Sigmoid colon (tissue), 6 donors: ENCODE measurements at regions not wholly inside any gene's neighbourhood (a gene's known extent, or its start where the extent isn't known, plus 50 kb on each side); places are given as distances from the start of the nearest gene placed in this dataset.

Experiments
- DNase-seq: peaks from one replicate; pipeline ENCODE4 v3.0.0-alpha.2; 2019
- H3K27ac ChIP-seq, 4 donors: fragments of 200-600 bp; sonication (generic); one replicate each; pipeline ENCODE4 v1.5.1; 2016 to 2019; ENCODE audit warnings: mild to moderate bottlenecking in 1 of 4
- H3K27me3 ChIP-seq, 3 donors: fragments of 200-600 bp; sonication (generic); one replicate each; pipeline ENCODE4 v1.5.1; 2019; ENCODE audit warnings: mild to moderate bottlenecking in 1 of 3
- H3K36me3 ChIP-seq, 4 donors: fragments of 200-600 bp; sonication (generic); one replicate each; pipeline ENCODE4 v1.5.1; 2016 to 2019
- H3K4me1 ChIP-seq, 4 donors: fragments of 200-600 bp; sonication (generic); one replicate each; pipeline ENCODE4 v1.5.1; 2017 to 2019
- H3K4me3 ChIP-seq, 4 donors: fragments of 200-600 bp; sonication (generic); one replicate each; pipeline ENCODE4 v1.5.1; 2017 to 2019; ENCODE audit warnings: mild to moderate bottlenecking in 2 of 4, moderate library complexity in 1 of 4
- H3K9me3 ChIP-seq, 4 donors: fragments of 200-600 bp in 3 of 4; sonication (generic) in 3 of 4; one replicate each; pipeline versions ENCODE4 v1.5.1 to v1.6.1; 2013 to 2019
- CTCF ChIP-seq, 4 experiments: fragments of 450-650 bp in 3 of 4; fragments of 200-600 bp in 1 of 4; IDR thresholded peaks; one replicate each; pipeline ENCODE4 v1.5.1; 2016 to 2019; ENCODE audit warnings: antibody characterized with exemption in 4 of 4, mild to moderate bottlenecking in 3 of 4, moderate library complexity in 2 of 4
- EP300 ChIP-seq, 4 donors: sonication (generic); formaldehyde crosslinking; IDR thresholded peaks; one replicate each; pipeline ENCODE4 v1.6.1; 2017; ENCODE audit warnings: antibody characterized with exemption in 4 of 4
- POLR2A ChIP-seq, 2 donors: fragments of 450-650 bp; IDR thresholded peaks; one replicate each; pipeline ENCODE4 v1.6.1; 2016; ENCODE audit warnings: antibody characterized with exemption in 2 of 2, mild to moderate bottlenecking in 2 of 2, moderate library complexity in 2 of 2
- POLR2AphosphoS5 ChIP-seq, 4 donors: sonication (generic); formaldehyde crosslinking; IDR thresholded peaks; one replicate each; pipeline ENCODE4 v1.6.1; 2017; ENCODE audit warnings: antibody characterized with exemption in 4 of 4
- WGBS, 2 donors: extraction: QIAGEN DNeasy Blood & Tissue Kit; methylation state at CpG; one replicate each; pipeline ENCODE4 v1.1.7; 2013; 5-methylcytosine and 5-hydroxymethylcytosine counted together
- intact Hi-C: fragments of 100-400 bp; cut with DNase I; formaldehyde crosslinking; loops from one replicate; pipeline ENCODE4 v1.15.1; 2023
- donor health status: healthy with polysubstance abuse.
- donor health status: healthy.

- no peak for DNase-seq
- intact Hi-C loops = no loop called here
- TF ChIP-seq POLR2A (IDR thresholded peaks at IDR 0.05) (no peak), POLR2AphosphoS5 (IDR thresholded peaks at IDR 0.05) (no peak), CTCF (IDR thresholded peaks at IDR 0.05) (no peak), EP300 (IDR thresholded peaks at IDR 0.05) (no peak)
- no peaks in the 10 kb centered on the region for H3K27me3 ChIP-seq
- no peaks in the 10 kb centered on the region for H3K9me3 ChIP-seq
- WGBS, 2 donors = 15 to 44% methylated on average over 2 of the region's 2 CpGs
- H3K4me3 ChIP-seq = no peak overlapping the region
- H3K27ac ChIP-seq = no peak overlapping the region
- no peaks in the 10 kb centered on the region for H3K36me3 ChIP-seq
- peaks cover 0 to 10% (median 5%) of the 10 kb centered on the region in 4 donors for H3K4me1 ChIP-seq
Observed at GRCh38 chr1:193355178-193355577, 168.8 kb upstream of the B3GALT2 start.

DNA sequence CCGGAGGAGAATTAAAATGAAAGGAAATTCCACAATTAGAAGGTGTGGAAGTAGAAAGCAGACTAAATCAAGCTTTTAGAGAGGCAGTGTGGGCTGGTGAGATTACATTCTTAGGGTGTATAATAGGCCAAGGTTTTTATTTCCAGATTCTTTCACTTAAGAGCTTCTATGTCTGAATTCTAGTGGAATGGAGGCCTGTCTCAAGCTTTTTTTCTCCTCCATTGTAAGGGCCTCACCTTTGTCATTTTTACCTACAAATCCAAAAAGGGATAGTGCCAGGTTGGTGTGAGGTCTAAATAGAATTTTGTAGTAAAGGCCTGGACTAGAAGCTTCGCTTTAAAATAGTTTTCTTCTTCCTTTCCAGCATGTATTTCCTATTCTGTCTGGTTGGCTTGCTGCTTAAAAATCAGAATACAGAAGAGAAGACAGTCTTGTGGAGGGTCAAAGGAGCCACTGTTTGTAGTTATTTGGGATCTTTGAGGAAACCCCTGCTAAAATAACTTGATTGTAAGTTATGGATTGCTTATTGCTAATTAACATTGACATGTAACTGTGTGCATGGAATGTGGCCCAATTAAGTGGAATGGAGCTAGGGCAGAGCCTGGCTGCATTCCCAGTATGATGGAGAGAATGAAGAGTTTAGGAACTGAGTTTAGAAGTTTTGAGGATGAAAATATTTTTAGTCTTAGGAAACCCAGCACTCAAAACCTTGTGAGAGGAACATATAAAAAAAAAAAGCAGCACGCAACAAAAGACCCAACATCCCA, 162.5 kb upstream of the B3GALT2 start:
- H3K36me3 ChIP-seq = no peaks in the 10 kb centered on the region
- DNase-seq = no peak
- peaks cover 0 to 6% (median 5%) of the 10 kb centered on the region in 4 donors for H3K4me1 ChIP-seq
- H3K27me3 ChIP-seq = no peaks in the 10 kb centered on the region
- TF ChIP-seq POLR2A (IDR thresholded peaks at IDR 0.05) = no peak
- no peak for TF ChIP-seq EP300 (IDR thresholded peaks at IDR 0.05)
- TF ChIP-seq CTCF (IDR thresholded peaks at IDR 0.05) = no peak
- TF ChIP-seq POLR2AphosphoS5 (IDR thresholded peaks at IDR 0.05) = no peak
- 71 to 94% methylated on average over 3 of the region's 3 CpGs for WGBS, 2 donors
- H3K27ac ChIP-seq = no peak overlapping the region
- no peak overlapping the region for H3K4me3 ChIP-seq
- intact Hi-C loops = no loop called here
- no peaks in the 10 kb centered on the region for H3K9me3 ChIP-seq

DNA sequence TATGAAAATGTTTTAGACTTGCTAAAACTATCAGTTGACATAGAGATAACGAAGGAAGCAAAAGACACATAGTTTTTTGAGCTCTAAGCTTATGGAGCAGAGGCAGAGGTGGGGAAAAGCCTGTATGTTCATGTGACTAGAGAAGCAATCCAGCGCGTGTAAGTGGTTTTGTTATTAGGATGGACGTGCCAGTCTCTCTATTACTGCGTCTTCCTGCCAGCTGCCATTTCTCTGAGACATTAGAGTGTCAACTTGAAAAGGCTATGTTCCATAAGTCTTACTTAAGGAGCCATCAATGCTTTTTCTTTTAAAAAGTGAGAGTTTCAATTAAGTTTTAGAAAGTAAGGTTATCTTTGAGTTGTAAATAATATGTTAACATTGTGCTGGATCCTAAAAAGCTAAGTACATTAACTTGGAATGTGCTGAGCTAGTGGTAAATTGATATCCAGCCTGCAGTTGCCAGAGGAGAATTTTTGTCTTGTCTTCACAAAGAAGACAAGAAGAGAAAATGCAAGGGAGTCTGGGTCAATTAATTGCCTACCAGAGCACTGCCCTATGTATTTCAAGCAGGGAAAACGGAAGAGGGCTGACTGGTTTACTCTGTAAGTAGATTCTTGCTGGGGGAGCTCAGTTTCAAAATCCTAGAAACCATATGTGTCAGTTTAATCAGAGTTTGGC, 161.8 kb upstream of the B3GALT2 start:
- Histone ChIP-seq H3K4me3 (no peak overlapping the region), H3K9me3 (no peaks in the 10 kb centered on the region), H3K36me3 (no peaks in the 10 kb centered on the region), H3K27me3 (no peaks in the 10 kb centered on the region), H3K27ac (no peak overlapping the region), H3K4me1 (peaks cover 0 to 6% (median 5%) of the 10 kb centered on the region in 4 donors)
- TF ChIP-seq POLR2A (IDR thresholded peaks at IDR 0.05) (no peak), POLR2AphosphoS5 (IDR thresholded peaks at IDR 0.05) (no peak), EP300 (IDR thresholded peaks at IDR 0.05) (no peak), CTCF (IDR thresholded peaks at IDR 0.05) (no peak)
- intact Hi-C loops = no loop called here
- WGBS, 2 donors = 78 to 85% methylated on average over 6 of the region's 6 CpGs
- DNase-seq = no peak

DNA sequence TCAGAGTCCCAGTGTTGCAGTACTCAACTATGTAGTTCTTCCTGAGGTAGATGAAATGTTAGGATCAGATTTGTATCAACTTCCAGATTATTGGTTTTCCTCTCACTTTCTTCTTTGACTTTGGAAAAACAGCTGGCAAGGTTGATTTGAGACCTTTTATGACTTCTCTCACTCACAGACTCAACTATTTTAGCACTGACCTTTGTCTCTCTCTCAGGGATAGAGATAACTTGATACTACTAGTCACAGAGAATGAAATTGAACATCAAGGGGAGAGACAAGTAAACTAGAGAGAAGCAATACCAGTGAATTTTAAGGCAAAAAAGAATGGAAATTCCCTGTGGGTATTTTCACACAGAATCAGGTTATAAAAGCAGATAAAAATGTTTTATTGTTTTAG, 159.7 kb upstream of the B3GALT2 start:
- no peak overlapping the region for H3K4me3 ChIP-seq
- H3K9me3 ChIP-seq = no peaks in the 10 kb centered on the region
- peaks cover 0 to 15% (median 9%) of the 10 kb centered on the region in 4 donors for H3K4me1 ChIP-seq
- no peak overlapping the region for H3K27ac ChIP-seq
- H3K36me3 ChIP-seq = no peaks in the 10 kb centered on the region
- intact Hi-C loops = no loop called here
- no peak for DNase-seq
- no peak for TF ChIP-seq EP300 (IDR thresholded peaks at IDR 0.05)
- TF ChIP-seq POLR2A (IDR thresholded peaks at IDR 0.05) = no peak
- TF ChIP-seq POLR2AphosphoS5 (IDR thresholded peaks at IDR 0.05) = no peak
- no peak for TF ChIP-seq CTCF (IDR thresholded peaks at IDR 0.05)
- H3K27me3 ChIP-seq = no peaks in the 10 kb centered on the region
